ENCODE measurements at regions not wholly inside any gene's neighbourhood (a gene's known extent, or its start where the extent isn't known, plus 50 kb on each side); places are given as distances from the start of the nearest gene placed in this dataset.

DNA sequence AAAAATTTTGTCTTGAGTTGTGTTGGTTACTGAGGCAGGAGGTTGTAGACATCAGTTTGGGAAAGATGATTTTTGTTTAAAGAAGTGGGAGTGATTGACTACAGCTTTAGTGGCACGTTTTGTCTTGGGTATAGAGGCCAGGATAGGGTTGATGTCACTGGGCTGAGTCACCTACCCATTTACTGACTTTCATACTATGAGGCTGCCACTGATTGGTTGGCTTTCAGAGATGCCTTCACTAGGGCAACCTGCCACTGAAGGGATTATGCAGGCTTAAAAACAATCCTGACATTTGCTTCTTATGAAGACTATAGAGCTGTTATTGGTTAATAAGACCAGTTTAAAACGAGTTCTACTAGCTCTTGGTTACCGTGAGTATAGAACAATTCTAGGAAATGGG, 479.1 kb downstream of the SOX11 start:
- no peak for TF ChIP-seq POLR2AphosphoS5 (IDR thresholded peaks at IDR 0.05)
- TF ChIP-seq, protein P1, sequence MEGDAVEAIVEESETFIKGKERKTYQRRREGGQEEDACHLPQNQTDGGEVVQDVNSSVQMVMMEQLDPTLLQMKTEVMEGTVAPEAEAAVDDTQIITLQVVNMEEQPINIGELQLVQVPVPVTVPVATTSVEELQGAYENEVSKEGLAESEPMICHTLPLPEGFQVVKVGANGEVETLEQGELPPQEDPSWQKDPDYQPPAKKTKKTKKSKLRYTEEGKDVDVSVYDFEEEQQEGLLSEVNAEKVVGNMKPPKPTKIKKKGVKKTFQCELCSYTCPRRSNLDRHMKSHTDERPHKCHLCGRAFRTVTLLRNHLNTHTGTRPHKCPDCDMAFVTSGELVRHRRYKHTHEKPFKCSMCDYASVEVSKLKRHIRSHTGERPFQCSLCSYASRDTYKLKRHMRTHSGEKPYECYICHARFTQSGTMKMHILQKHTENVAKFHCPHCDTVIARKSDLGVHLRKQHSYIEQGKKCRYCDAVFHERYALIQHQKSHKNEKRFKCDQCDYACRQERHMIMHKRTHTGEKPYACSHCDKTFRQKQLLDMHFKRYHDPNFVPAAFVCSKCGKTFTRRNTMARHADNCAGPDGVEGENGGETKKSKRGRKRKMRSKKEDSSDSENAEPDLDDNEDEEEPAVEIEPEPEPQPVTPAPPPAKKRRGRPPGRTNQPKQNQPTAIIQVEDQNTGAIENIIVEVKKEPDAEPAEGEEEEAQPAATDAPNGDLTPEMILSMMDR (IDR thresholded peaks at IDR 0.05 in 8 of 11, conservative IDR thresholded peaks at IDR 0.05 in 3 of 11), result no peak
- no peak for TF ChIP-seq POLR2A (IDR thresholded peaks at IDR 0.05)
- no peaks in the 10 kb centered on the region for H3K4me1 ChIP-seq
- H3K27me3 ChIP-seq (replicated peaks in 1 of 7), result no peaks in the 10 kb centered on the region
- H3K36me3 ChIP-seq, result no peaks in the 10 kb centered on the region
- H3K4me3 ChIP-seq, result no peak overlapping the region
- 49 to 63% (median 58%) methylated on average over 3 of the region's 3 CpGs for WGBS, 5 donors
- H3K27ac ChIP-seq, result no peak overlapping the region
- intact Hi-C loops (cut with DNase I; ENCODE audit: low total_unique reads), result no loop called here
- H3K9me3 ChIP-seq, result peaks cover 0 to 19% (median 10%) of the 10 kb centered on the region in 8 donors
- no peak for DNase-seq

DNA sequence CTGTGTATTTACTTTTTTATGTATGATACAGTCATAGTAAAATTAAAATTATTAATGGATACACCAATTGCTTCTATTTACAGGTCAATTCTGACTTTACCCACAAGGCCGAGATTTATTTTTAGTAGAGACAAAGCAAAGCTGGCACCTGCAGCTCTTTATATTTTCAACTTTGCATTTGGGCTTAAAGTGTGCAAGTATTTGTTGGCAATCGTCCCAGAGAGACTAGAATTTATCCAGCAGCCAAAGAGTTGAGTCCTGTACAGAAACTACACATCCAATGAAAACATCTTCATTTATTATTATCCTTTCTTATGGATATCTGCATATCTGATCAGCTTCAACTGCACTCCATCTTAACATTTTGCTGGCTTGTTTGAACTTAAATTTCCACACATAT, 485.6 kb downstream of the SOX11 start:
- H3K4me3 ChIP-seq, result no peak overlapping the region
- no peak overlapping the region for H3K27ac ChIP-seq
- 59 to 73% (median 64%) methylated on average over 2 of the region's 2 CpGs for WGBS, 5 donors
- TF ChIP-seq POLR2AphosphoS5 (IDR thresholded peaks at IDR 0.05), result no peak
- TF ChIP-seq, protein P1 (IDR thresholded peaks at IDR 0.05 in 8 of 11, conservative IDR thresholded peaks at IDR 0.05 in 3 of 11), result no peak
- no peak for TF ChIP-seq POLR2A (IDR thresholded peaks at IDR 0.05)
- intact Hi-C loops (cut with DNase I; ENCODE audit: low total_unique reads), result no loop called here
- no peak for DNase-seq
- H3K36me3 ChIP-seq, result no peaks in the 10 kb centered on the region
- H3K4me1 ChIP-seq, result no peaks in the 10 kb centered on the region
- no peaks in the 10 kb centered on the region for H3K27me3 ChIP-seq (replicated peaks in 1 of 7)
- peaks cover 0 to 19% (median 10%) of the 10 kb centered on the region in 8 donors for H3K9me3 ChIP-seq

DNA sequence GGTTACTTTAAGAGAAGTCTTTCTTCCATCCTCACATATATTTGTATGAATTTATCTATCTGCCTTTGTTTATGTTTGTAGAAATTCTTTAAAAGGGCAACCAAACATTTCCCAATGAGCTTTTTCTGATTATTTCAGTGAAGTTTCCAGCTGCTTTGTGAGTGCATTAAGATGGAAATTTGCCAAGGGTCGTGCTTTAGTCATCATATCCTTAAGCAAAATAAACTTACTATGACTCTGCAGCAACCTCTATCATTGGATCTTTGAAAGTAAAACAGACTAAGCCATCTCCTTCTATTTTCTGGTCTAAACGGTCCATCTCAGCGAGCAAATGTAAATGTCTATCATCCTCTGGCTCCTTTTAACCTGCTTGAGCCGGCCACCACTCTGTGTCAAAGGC, 489.3 kb downstream of the SOX11 start:
- Histone ChIP-seq H3K27ac (no peak overlapping the region), H3K4me3 (no peak overlapping the region), H3K36me3 (no peaks in the 10 kb centered on the region), H3K9me3 (no peaks in the 10 kb centered on the region), H3K4me1 (no peaks in the 10 kb centered on the region), H3K27me3 (replicated peaks in 1 of 7) (no peaks in the 10 kb centered on the region)
- intact Hi-C loops (cut with DNase I; ENCODE audit: low total_unique reads), result no loop called here
- no peak for DNase-seq
- WGBS, 5 donors, result 44 to 60% (median 53%) methylated on average over 4 of the region's 4 CpGs
- TF ChIP-seq, protein P1 (IDR thresholded peaks at IDR 0.05 in 8 of 11, conservative IDR thresholded peaks at IDR 0.05 in 3 of 11), result no peak
- TF ChIP-seq POLR2AphosphoS5 (IDR thresholded peaks at IDR 0.05) (no peak), POLR2A (IDR thresholded peaks at IDR 0.05) (no peak)

DNA sequence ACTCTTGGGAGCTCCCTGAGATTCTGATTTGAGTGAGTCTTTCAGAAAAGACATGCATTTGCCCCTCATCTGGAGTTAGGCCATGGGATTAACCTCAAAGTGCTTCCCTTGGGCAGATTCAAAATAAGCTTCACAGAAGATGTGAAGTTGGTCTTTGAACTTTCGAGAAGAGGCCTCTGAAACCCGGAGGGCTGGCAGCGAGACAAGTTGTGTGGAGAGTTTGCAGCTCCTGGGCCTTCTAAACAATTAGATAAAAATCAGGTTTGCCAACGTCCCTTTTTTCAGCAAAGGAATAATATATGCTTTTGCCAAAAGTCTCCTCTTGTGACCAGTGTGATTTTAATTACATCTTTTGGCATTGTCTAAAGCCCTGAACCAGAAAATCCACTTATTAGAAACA, 489.7 kb downstream of the SOX11 start:
- TF ChIP-seq, protein P1 (IDR thresholded peaks at IDR 0.05 in 8 of 11, conservative IDR thresholded peaks at IDR 0.05 in 3 of 11), result no peak
- TF ChIP-seq POLR2A (IDR thresholded peaks at IDR 0.05) (no peak), POLR2AphosphoS5 (IDR thresholded peaks at IDR 0.05) (no peak)
- H3K4me1 ChIP-seq, result peaks cover 0 to 4% (median under 1%) of the 10 kb centered on the region in 6 donors

More for the DNA sequence above, 489.7 kb downstream of the SOX11 start:
- DNase-seq, result no peak
- H3K27ac ChIP-seq, result no peak overlapping the region
- no peaks in the 10 kb centered on the region for H3K27me3 ChIP-seq (replicated peaks in 1 of 7)
- H3K9me3 ChIP-seq, result no peaks in the 10 kb centered on the region
- 39 to 66% (median 48%) methylated on average over 4 of the region's 4 CpGs for WGBS, 5 donors
- intact Hi-C loops (cut with DNase I; ENCODE audit: low total_unique reads), result no loop called here
- H3K36me3 ChIP-seq, result no peaks in the 10 kb centered on the region
- H3K4me3 ChIP-seq, result no peak overlapping the region

All from spleen (tissue), 11 donors.